ENCODE measurements at regions not wholly inside any gene's neighbourhood (a gene's known extent, or its start where the extent isn't known, plus 50 kb on each side); places are given as distances from the start of the nearest gene placed in this dataset.

DNA sequence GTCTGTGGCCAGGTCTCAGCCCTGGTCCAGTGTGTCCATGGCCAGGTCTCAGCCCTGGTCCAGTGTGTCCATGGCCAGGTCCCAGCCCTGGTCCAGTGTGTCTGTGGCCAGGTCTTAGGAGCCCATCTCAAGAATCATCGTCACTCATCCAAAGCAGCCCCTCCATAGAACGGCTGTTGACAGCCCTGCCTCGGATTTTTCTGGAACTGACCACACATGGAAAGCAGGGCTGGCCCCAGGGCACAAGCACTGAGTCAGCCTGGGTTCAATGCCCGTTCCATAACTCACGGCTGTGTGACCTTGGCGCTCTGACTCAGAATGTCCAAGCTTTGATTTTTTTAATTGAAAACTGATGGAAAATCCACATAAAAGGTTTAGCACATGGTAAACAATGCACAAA, 59.9 kb upstream of the SNTG2 start:
- TF ChIP-seq, protein P1, sequence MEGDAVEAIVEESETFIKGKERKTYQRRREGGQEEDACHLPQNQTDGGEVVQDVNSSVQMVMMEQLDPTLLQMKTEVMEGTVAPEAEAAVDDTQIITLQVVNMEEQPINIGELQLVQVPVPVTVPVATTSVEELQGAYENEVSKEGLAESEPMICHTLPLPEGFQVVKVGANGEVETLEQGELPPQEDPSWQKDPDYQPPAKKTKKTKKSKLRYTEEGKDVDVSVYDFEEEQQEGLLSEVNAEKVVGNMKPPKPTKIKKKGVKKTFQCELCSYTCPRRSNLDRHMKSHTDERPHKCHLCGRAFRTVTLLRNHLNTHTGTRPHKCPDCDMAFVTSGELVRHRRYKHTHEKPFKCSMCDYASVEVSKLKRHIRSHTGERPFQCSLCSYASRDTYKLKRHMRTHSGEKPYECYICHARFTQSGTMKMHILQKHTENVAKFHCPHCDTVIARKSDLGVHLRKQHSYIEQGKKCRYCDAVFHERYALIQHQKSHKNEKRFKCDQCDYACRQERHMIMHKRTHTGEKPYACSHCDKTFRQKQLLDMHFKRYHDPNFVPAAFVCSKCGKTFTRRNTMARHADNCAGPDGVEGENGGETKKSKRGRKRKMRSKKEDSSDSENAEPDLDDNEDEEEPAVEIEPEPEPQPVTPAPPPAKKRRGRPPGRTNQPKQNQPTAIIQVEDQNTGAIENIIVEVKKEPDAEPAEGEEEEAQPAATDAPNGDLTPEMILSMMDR (conservative IDR thresholded peaks at IDR 0.05), result no peak
- H3K27me3 Mint-ChIP-seq (ENCODE audit: low read depth), result no peaks in the 10 kb centered on the region
- H3K27ac Mint-ChIP-seq (ENCODE audit: unreplicated experiment), result no peak overlapping the region
- H3K9me3 Mint-ChIP-seq, result peaks cover 3% of the 10 kb centered on the region
- DNase-seq (ENCODE audit: low read depth, low spot score), result no peak
- peaks cover 2% of the 10 kb centered on the region for H3K36me3 Mint-ChIP-seq (ENCODE audit: low read depth)
- H3K4me3 Mint-ChIP-seq, result no peak overlapping the region
- peaks cover 3% of the 10 kb centered on the region for H3K4me1 Mint-ChIP-seq

GRCh38 chr2:890214-890613, 60.4 kb upstream of the SNTG2 start:
- Mint-ChIP-seq H3K4me3 (no peak overlapping the region), H3K4me1 (peaks cover 3% of the 10 kb centered on the region), H3K27ac (ENCODE audit: unreplicated experiment) (no peak overlapping the region), H3K9me3 (no peaks in the 10 kb centered on the region), H3K27me3 (ENCODE audit: low read depth) (peaks cover under 1% of the 10 kb centered on the region), H3K36me3 (ENCODE audit: low read depth) (no peaks in the 10 kb centered on the region)
- TF ChIP-seq, protein P1 (conservative IDR thresholded peaks at IDR 0.05), result no peak
- no peak for DNase-seq (ENCODE audit: low read depth, low spot score)

DNA sequence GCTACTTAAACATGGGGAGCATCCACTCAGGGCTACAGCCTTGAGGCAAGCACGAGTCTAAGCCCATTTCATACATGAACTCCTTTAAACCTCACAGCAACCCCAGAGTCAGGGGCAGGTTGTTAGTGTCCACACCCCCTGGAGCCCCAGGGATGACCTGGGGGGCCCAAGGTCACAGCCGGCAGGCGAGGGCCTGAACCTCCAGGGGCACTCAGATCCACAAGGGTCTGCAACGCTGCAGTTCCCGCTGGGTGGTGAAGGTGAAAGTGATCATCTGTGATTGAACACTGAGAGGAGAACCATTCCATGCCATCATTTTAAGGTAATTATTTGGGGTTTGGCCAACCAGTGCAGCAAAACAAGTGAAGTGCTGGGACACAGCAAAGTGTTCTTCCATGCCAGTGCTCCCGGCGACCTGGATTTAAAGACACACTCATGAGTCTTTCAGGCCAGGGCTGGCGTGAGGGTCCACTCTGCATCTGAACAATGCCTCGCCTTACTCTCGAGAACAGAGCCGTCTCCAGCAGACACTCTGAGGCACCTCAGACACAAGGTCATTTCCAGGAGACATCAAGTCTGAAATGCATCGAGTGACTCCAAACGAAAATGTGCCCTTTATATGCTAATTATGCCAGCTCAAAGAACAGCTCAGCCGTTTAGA, 61.6 kb upstream of the SNTG2 start:
- TF ChIP-seq, protein P1 (conservative IDR thresholded peaks at IDR 0.05), result no peak
- Mint-ChIP-seq H3K27ac (ENCODE audit: unreplicated experiment) (no peak overlapping the region), H3K4me3 (no peak overlapping the region), H3K9me3 (no peaks in the 10 kb centered on the region), H3K4me1 (no peaks in the 10 kb centered on the region), H3K27me3 (ENCODE audit: low read depth) (peaks cover 9% of the 10 kb centered on the region), H3K36me3 (ENCODE audit: low read depth) (no peaks in the 10 kb centered on the region)
- no peak for DNase-seq (ENCODE audit: low read depth, low spot score)

DNA sequence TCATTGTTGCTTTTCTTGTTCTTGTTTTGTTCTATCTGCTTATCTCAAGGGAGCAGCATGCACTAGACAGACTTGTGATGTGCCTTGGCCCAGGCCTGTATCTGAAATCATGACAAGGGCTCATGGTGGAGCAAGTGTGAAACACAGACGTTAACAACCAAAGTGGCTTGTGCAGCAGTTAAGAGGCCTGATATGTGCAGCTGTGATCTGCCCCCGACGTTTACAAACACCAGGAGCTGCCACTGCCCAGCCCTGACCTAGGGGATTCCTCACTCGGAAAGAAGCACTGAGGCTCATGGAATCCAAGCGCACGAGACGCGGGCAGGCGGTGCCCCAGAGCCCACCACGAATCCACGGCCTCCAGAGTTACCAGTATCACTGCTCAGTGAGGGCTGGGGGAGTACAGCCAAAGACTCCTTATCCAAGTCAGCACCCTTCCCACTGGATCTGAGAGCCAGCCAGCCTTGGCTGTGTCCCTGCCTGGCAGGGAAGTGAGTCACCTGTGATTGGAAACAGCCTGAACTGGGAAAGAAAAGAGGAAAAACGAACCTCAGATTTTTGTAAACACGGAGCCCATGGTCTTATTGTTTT, 62.3 kb upstream of the SNTG2 start:
- H3K9me3 Mint-ChIP-seq, result no peaks in the 10 kb centered on the region
- TF ChIP-seq, protein P1 (conservative IDR thresholded peaks at IDR 0.05), result no peak
- H3K36me3 Mint-ChIP-seq (ENCODE audit: low read depth), result no peaks in the 10 kb centered on the region
- H3K27me3 Mint-ChIP-seq (ENCODE audit: low read depth), result peaks cover 15% of the 10 kb centered on the region
- no peak overlapping the region for H3K4me3 Mint-ChIP-seq
- no peak for DNase-seq (ENCODE audit: low read depth, low spot score)
- H3K4me1 Mint-ChIP-seq, result no peaks in the 10 kb centered on the region
- no peak overlapping the region for H3K27ac Mint-ChIP-seq (ENCODE audit: unreplicated experiment)

DNA sequence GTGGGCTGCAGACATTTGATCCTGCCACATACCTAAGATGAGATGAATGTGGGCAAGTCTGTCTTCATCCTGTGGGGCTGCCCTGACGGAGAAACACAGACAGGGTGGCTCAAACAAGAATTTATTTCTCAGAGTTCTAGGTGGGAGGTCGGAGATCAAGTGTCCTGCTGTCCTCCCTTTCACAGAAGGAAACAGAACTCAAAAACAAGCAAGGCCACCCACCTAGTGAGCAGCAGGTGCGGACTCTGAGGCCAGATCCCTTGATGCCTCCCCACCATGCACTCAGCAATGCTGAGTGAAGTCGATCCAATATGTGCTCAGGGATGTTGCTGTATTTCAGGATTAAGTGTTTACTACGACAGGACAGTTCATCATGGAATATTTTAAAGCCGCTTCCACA, 63.0 kb upstream of the SNTG2 start:
- Mint-ChIP-seq H3K9me3 (no peaks in the 10 kb centered on the region), H3K4me1 (peaks cover 3% of the 10 kb centered on the region), H3K27me3 (ENCODE audit: low read depth) (peaks cover 19% of the 10 kb centered on the region), H3K36me3 (ENCODE audit: low read depth) (no peaks in the 10 kb centered on the region), H3K27ac (ENCODE audit: unreplicated experiment) (no peak overlapping the region), H3K4me3 (no peak overlapping the region)
- TF ChIP-seq, protein P1 (conservative IDR thresholded peaks at IDR 0.05), result no peak
- no peak for DNase-seq (ENCODE audit: low read depth, low spot score)

All from neural crest cell (in vitro differentiated cells).